ENCODE measurements at regions not wholly inside any gene's neighbourhood (a gene's known extent, or its start where the extent isn't known, plus 50 kb on each side); places are given as distances from the start of the nearest gene placed in this dataset.

- no peak for DNase-seq
Measured at GRCh38 chr4:114472269-114473032, 126.2 kb upstream of the UGT8 start.

DNA sequence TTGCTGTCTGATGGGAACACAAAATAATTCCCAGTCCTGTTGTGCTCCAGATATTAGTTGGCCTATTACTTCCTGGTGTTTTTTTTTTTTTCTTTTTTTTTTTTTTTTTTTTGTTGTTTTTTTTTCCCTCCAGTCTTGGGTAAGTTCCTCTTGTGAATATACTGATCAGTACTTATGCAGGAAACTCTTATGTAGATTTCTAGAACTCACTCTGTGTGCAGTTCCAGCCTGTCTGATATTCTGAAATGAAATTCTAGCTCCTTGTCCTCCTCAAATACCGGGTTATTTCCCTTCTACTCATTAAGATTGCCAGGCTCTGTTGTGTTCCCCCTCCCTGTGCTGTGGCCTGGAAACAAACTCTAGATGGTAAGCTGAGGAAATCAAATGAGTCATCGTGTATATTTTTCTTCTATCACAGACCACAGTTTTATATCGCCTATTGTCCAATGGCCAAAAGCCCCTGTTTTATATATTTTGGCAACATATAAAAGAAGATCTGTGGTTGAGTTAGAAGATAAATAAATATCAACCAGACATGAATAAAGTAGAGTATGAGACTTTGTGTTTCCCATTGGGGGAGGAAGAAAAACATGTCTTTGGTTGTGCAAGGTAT lies 124.3 kb upstream of the UGT8 start:
- DNase-seq: no peak

DNA sequence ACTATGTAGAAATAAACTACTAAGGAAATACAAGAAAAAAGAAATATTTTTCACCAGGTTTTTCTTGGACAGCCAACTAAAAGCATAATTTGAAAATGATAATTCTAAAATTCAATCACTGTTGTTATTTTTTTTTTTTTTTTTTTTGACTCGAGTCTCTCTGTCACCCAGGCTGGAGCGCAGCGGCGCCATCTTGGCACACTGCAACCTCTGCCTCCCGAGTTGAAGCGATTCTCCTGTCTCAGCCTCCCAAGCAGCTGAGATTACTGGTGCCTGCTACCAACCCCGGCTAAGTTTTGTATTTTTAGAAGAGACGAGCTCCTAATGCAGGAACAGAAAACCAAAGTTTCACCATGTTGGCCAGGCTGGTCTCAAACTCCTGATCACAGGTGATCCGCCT lies 122.3 kb upstream of the UGT8 start:
- no peak for DNase-seq

GRCh38 chr4:114479595-114479994 lies 119.0 kb upstream of the UGT8 start:
- DNase-seq: no peak

- DNase-seq: no peak
Measured at GRCh38 chr4:114481856-114482255, 116.8 kb upstream of the UGT8 start.

DNA sequence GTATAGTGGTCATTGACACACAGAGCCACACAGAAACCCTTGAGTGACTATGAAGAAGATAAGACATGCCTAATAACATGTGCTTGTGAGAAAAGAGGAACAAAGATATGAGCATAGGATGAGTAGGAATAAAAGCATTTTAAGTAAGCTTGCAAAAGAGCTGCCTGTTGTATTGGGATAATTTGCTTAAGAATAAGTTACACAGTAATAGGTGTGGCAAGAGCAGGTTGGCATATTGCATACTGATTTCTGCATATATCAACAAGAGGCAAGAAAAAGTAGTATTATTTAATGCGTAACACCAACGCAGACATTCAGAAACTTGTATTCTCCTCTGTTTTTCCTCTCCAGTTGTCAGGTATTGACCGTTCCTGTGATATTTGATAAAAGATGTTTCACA lies 111.5 kb upstream of the UGT8 start:
- peak; percentile 53 for DNase-seq

DNA sequence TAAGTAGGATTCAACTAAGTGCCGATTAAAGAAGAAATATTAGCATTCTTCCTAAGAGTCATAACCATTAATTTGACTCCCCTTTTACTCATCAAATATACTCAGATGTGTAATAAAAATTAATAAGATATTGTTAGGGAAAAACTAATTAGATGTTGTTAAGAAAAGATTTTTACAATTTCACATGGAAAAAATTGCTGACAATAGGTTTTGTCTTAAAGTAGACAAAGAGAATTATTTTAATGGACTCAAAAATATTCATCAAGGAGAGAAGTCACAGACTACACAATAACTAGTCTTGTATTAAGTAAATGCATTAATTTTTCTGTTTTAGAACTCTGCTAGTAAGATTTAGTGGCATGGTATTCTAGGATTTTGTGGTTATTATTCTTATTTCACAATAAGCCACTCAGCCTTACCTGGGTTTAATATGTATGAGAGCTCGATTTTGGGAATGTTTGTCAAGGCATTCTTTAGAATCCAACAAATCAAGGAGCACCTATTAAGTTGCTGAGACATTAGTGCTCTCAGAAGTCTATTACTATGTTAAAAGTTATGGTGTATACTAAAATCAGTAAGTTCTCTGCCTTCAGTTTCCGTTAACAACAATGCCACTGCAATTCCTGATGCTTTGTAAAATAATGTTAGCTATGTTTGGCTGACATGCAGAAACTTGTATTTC lies 110.2 kb upstream of the UGT8 start:
- no peak for DNase-seq

- no peak for DNase-seq
Measured at GRCh38 chr4:114494246-114494803, 104.3 kb upstream of the UGT8 start.

GRCh38 chr4:114495471-114495928 lies 103.1 kb upstream of the UGT8 start:
- no peak for DNase-seq

GRCh38 chr4:114497116-114497515 lies 101.5 kb upstream of the UGT8 start:
- no peak for DNase-seq

GRCh38 chr4:114509340-114509739 lies 89.3 kb upstream of the UGT8 start:
- DNase-seq: no peak

DNA sequence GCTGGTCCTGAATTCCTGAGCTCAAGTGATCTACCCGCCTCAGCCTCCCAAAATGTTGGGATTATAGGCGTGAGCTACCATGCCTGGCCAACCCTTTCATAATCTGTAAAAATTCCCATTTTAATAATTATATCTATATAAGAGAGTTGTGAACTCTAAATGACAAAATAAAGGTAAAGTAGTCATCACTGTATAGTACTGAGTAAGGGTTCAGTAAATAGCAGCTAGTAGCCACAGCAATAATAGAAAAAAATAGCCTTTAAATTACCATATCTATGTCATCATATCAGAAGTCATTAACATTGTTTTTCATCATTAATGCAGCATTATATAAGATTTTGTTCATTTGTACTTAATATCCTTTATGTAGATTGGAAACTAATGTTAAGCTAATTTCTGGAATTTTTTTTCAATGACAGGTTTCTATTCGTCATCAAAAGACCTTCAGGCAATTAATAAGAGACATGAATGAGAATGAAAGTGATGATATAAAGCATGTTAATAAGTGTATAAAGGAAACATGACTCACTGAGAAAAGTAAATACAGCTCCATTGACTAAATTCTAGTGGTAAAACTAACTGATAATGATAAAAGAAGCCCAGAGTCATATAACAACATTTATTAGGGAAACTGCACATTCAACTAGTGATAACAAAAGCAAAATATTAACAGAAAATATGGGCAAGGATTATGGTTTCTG lies 85.9 kb upstream of the UGT8 start:
- DNase-seq: no peak

DNA sequence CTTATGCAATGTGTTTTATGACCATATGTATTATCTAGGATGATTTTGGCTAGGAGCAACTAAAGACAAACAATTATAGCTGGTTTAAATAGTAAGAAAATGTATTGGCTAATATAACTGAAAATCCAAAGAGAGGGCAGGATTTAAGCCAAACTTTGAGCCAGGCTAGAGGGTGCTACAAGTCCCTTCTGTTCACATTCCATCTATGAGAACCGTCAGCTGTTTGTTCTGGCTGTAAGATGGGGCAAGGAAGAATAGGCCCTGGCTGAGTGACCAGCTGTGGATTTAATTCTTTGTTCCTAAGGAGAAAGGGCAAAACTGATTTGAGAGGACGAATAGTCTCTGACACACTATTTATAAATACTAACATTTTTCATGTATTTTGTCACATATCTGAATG lies 79.2 kb upstream of the UGT8 start:
- DNase-seq: no peak

DNA sequence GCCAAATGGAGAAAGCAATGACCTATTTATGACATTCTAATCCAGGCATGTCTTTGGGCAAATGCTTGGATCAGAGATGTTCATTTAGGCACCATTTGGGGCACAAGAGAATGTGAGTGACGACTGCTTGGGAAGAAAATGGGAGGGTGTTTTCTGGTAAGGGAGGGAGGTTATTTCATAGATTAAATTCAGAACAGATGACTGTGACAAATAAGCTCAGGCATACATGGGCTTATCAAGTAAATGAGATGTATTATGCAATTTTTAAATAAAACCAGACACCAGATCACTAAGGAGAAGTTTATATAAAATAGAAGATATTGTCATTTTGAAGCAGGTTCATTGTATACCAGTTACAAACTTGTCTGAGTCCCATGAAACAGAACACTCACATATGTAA lies 71.4 kb upstream of the UGT8 start:
- DNase-seq: no peak

DNA sequence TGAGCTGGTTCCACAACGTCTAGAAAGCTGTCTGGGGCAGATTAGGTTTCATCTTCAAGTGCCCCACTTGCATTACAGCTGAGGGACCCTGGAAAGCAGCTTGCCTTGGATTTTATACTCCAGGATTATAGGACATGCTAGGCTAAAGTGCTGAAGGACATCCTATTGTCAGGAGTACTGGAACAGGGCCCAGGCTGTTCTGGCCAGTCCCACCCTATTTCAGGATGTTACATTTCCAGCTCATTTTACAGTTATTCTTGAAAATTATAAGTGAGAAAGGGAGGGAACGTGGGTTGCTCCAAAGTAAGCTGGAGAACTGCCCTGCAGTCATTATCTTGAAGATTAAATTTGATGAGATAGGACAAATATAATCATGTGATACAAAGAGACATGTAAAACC lies 71.0 kb upstream of the UGT8 start:
- no peak for DNase-seq

- no peak for DNase-seq
Measured at GRCh38 chr4:114535725-114536124, 62.9 kb upstream of the UGT8 start.

DNA sequence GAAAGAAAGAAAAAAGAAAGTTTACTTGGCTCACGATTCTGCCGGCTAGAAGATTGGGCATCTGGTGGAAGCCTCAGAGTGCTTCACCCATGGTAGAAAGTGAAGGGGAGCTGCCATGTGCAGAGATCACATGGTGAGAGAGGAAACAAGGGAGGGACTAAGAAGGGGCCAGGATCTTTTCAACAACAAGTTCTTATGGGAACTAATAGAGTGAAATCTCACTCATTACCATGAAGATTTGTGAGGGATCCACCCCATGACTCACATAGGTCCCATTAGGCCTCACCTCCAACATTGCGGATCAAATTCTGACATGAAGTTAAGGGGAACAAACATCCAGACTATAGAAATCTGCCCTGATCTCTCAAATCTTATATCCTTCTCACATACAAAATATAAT lies 61.3 kb upstream of the UGT8 start:
- DNase-seq: no peak

- DNase-seq: no peak
Measured at GRCh38 chr4:114538012-114538617, 60.5 kb upstream of the UGT8 start.

DNA sequence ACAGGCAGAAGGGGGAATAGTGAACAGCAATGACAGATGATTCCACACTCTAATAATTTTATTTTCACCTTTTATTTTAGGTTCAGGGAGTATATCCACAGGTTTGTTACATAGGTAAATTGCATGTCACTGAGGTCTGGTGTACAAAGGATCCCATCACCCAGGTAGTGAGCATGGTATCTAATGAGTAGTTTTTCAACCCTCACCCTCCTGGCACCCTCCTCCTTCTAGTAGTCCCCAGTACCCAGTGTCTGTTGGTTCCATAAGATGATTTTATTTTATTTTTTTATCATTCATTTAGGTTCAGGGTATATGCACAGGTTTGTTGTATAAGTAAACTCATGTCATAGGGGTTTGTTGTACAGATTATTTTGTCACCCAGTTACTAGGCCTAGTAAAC lies 58.6 kb upstream of the UGT8 start:
- no peak for DNase-seq

GRCh38 chr4:114547340-114548134 lies 51.1 kb upstream of the UGT8 start:
- no peak for DNase-seq
